GM19463 (cell line): ENCODE measurements at regions not wholly inside any gene's neighbourhood (a gene's known extent, or its start where the extent isn't known, plus 50 kb on each side); places are given as distances from the start of the nearest gene placed in this dataset.
"Not testable (repeated sequence)": the region's sequence is repeated elsewhere in the genome, so short reads cannot be mapped to it uniquely, and the experiment has no call there.

Experiments used
- ATAC-seq: cut with Tn5 transposase; IDR thresholded peaks from one replicate; pipeline ENCODE4 v1.9.1; 2021; ENCODE audit warnings: mild to moderate bottlenecking, moderate library complexity; ENCODE audit not compliant: unreplicated experiment

- peak; percentile 42 for ATAC-seq
These were observed 141.1 kb upstream of the SAMSN1 start for GRCh38 chr21:14687268-14687625.

- peak; percentile 64 for ATAC-seq
These were observed 140.6 kb upstream of the SAMSN1 start for GRCh38 chr21:14686466-14687267.

GRCh38 chr21:14685568-14685967, 139.5 kb upstream of the SAMSN1 start:
- ATAC-seq: no peak

GRCh38 chr21:14684071-14684470, 138.0 kb upstream of the SAMSN1 start:
- ATAC-seq: peak; percentile 25

- no peak for ATAC-seq
These were observed 136.9 kb upstream of the SAMSN1 start for GRCh38 chr21:14683063-14683462.

GRCh38 chr21:14678973-14679574, 133.0 kb upstream of the SAMSN1 start:
- ATAC-seq: no peak

- no peak for ATAC-seq
These were observed 131.6 kb upstream of the SAMSN1 start for GRCh38 chr21:14677639-14678179.

- no peak for ATAC-seq
These were observed 130.9 kb upstream of the SAMSN1 start for GRCh38 chr21:14677013-14677412.

- peak; percentile 61 for ATAC-seq
These were observed 129.8 kb upstream of the SAMSN1 start for GRCh38 chr21:14675774-14676530.

GRCh38 chr21:14673649-14674048, 127.5 kb upstream of the SAMSN1 start:
- no peak for ATAC-seq

GRCh38 chr21:14672466-14672865, 126.4 kb upstream of the SAMSN1 start:
- no peak for ATAC-seq

GRCh38 chr21:14670409-14670808, 124.3 kb upstream of the SAMSN1 start:
- no peak for ATAC-seq

GRCh38 chr21:14669092-14669491, 123.0 kb upstream of the SAMSN1 start:
- not testable (repeated sequence) for ATAC-seq

- ATAC-seq: no peak
These were observed 111.3 kb upstream of the SAMSN1 start for GRCh38 chr21:14657241-14658008.

- no peak for ATAC-seq
These were observed 100.8 kb upstream of the SAMSN1 start for GRCh38 chr21:14646893-14647292.

- ATAC-seq: no peak
These were observed 99.6 kb upstream of the SAMSN1 start for GRCh38 chr21:14645702-14646101.

- no peak for ATAC-seq
These were observed 86.2 kb upstream of the SAMSN1 start for GRCh38 chr21:14632359-14632758.

GRCh38 chr21:14630556-14631069, 84.5 kb upstream of the SAMSN1 start:
- ATAC-seq: peak; percentile 69

- no peak for ATAC-seq
These were observed 83.3 kb upstream of the SAMSN1 start for GRCh38 chr21:14629461-14629860.

GRCh38 chr21:14623079-14623478, 77.0 kb upstream of the SAMSN1 start:
- not testable (repeated sequence) for ATAC-seq

GRCh38 chr21:14620152-14620551, 74.0 kb upstream of the SAMSN1 start:
- peak; percentile 47 for ATAC-seq
